NB4 (cell line): ENCODE measurements at regions not wholly inside any gene's neighbourhood (a gene's known extent, or its start where the extent isn't known, plus 50 kb on each side); places are given as distances from the start of the nearest gene placed in this dataset.

Experiments
- DNase-seq: peaks from one replicate; pipeline ENCODE4 v3.0.0; 2010; ENCODE audit warnings: low read depth
- H3K4me3 ChIP-seq: one replicate; pipeline ENCODE4 v1.5.1; 2011; ENCODE audit warnings: mild to moderate bottlenecking, low read depth, low read length, moderate library complexity
- CTCF ChIP-seq: IDR thresholded peaks from one replicate; pipeline ENCODE4 v1.5.1; 2012; ENCODE audit warnings: low read depth, low read length
- MYC ChIP-seq: IDR thresholded peaks from 2 replicates; pipeline ENCODE4 v1.6.1; 2011; ENCODE audit warnings: low read depth, low read length
- POLR2A ChIP-seq: IDR thresholded peaks from 2 replicates; pipeline ENCODE4 v1.6.1; 2011; ENCODE audit warnings: mild to moderate bottlenecking; ENCODE audit not compliant: insufficient read length; ENCODE audit errors: extremely low read depth
- TF ChIP-seq, protein P1 (sequence below): IDR thresholded peaks from 2 replicates; pipeline ENCODE4 v1.6.1; 2011; ENCODE audit warnings: low read depth, low read length

GRCh38 chr12:18998343-18999261 lies 130.9 kb upstream of the PLEKHA5 start:
- DNase-seq = no peak
- TF ChIP-seq, protein P1, sequence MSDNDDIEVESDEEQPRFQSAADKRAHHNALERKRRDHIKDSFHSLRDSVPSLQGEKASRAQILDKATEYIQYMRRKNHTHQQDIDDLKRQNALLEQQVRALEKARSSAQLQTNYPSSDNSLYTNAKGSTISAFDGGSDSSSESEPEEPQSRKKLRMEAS = no peak
- TF ChIP-seq CTCF = no peak
- TF ChIP-seq MYC = no peak
- no peak for TF ChIP-seq POLR2A
- no peak overlapping the region for H3K4me3 ChIP-seq

GRCh38 chr12:19000836-19001235 lies 128.7 kb upstream of the PLEKHA5 start:
- no peak overlapping the region for H3K4me3 ChIP-seq
- TF ChIP-seq MYC (no peak), POLR2A (no peak)
- DNase-seq = no peak

DNA sequence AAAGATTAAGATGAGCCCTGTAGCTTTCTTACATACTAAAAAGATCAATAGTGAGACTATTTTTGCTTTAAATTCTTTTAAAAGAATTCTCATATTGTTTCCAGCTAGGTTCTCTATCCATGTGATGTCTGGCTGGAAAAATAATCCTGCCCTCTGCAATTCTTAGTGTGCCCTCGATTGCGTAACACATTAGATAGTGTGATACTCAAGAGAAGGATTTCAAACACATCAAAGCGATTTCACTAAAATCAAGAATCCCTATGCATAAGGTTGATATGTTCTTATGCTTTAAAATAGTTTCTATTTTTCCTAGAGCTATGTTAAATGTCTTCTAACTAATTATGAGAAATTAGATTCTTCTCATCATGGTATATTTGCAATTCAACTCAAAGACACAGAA lies 127.3 kb upstream of the PLEKHA5 start:
- no peak for DNase-seq
- TF ChIP-seq, protein P1 = no peak
- TF ChIP-seq POLR2A (no peak), CTCF (no peak), MYC (no peak)
- H3K4me3 ChIP-seq = no peak overlapping the region

DNA sequence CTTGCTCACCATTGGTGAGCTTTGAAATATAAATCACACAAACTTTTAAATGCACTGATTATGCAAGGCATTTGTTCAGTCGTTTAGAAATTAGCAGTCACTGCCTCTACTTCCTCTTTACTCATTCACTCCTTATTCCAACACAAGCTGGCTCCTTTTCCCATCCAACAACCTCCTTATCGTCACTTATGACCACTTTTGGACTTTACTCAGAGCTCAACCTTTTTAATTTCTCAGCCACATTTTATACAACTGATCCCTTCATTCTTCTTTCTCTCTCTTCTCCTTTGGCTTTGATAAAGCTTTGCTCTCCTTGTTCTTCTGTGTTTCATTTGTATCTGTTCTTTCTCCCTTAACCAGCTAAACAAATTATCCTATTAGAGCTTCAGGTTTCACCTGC lies 126.4 kb upstream of the PLEKHA5 start:
- no peak overlapping the region for H3K4me3 ChIP-seq

DNA sequence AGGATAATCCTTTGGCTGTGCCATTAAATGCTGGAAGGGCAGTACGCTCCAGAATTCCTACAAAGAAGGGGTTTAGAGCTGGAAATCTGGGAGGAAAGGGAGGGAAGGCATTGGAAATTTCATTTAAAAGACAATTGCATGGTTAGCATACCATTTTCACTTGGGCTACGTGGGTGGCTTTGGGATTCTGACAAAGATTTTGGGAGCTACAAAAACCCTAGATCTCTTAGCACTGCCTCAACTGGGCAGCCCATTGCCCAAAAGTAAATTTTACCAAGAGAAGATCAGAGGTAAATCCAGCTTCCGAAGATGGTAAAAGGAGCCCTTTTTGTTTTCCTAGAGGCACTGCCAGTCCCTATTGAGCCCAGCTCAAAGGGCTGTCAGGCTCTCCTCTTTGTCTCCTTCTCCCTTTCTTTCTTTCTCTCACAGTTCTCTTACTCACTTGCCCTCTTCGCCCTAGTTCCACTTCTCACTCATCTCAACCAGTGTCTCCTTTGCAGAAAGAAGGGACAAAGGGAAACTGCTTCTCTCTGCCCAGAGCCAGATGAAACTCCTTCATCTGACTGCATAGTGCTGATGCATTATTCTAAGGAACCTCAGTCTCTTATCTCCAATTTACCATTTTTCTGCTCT lies 125.4 kb upstream of the PLEKHA5 start:
- no peak for TF ChIP-seq POLR2A
- TF ChIP-seq MYC = no peak
- TF ChIP-seq, protein P1 = no peak
- TF ChIP-seq CTCF = no peak
- H3K4me3 ChIP-seq = no peak overlapping the region
- DNase-seq = no peak

More for the DNA sequence above, 126.4 kb upstream of the PLEKHA5 start:
- DNase-seq = no peak
- TF ChIP-seq CTCF = no peak
- no peak for TF ChIP-seq POLR2A
- TF ChIP-seq MYC = no peak
- TF ChIP-seq, protein P1 = no peak

GRCh38 chr12:19005257-19005801 lies 124.2 kb upstream of the PLEKHA5 start:
- DNase-seq = no peak
- H3K4me3 ChIP-seq = no peak overlapping the region
- TF ChIP-seq CTCF (no peak), MYC (no peak), POLR2A (no peak)
- TF ChIP-seq, protein P1 = no peak
